H1 (cell line): ENCODE measurements at regions not wholly inside any gene's neighbourhood (a gene's known extent, or its start where the extent isn't known, plus 50 kb on each side); places are given as distances from the start of the nearest gene placed in this dataset.

Experiments
- CTCF ChIA-PET: fragments of 300-600 bp; sonication (Branson Sonifier 250); formaldehyde crosslinking; loops from one replicate; lab custom pipeline; 2021; ENCODE audit not compliant: partially characterized antibody; lab: Charles Lee
- POLR2A ChIA-PET: fragments of 300-600 bp; sonication (Branson Sonifier 250); formaldehyde crosslinking; loops from one replicate; lab custom pipeline; 2021; ENCODE audit warnings: inconsistent platforms; ENCODE audit not compliant: partially characterized antibody; lab: Charles Lee
- DNase-seq, 2 experiments: peaks; one replicate each; pipeline versions ENCODE4 v3.0.0 to v3.0.0-alpha.2; 2010 to 2022; ENCODE audit warnings: low spot score in 2 of 2, low read depth in 1 of 2, mixed read lengths in 1 of 2
- FAIRE-seq: peaks from 2 replicates; lab custom pipeline; 2011; peaks lifted over from hg19 to GRCh38; lab: Jason Lieb, UNC
- H2AFZ ChIP-seq: 2 replicates; pipeline ENCODE4 v1.8.1; 2012; ENCODE audit warnings: low read length, inconsistent platforms
- H2AK5ac ChIP-seq: 2 replicates; pipeline ENCODE4 v1.6.1; 2013; ENCODE audit warnings: low read depth, low read length
- H2BK120ac ChIP-seq: replicated peaks from 2 replicates; pipeline ENCODE3; 2013; ENCODE audit warnings: low read depth, low read length, inconsistent platforms
- H2BK12ac ChIP-seq: 2 replicates; pipeline ENCODE4 v1.6.1; 2013; ENCODE audit warnings: low read depth, low read length
- H2BK15ac ChIP-seq: 2 replicates; pipeline ENCODE4 v1.6.1; 2013; ENCODE audit warnings: low read length
- H2BK20ac ChIP-seq: 2 replicates; pipeline ENCODE4 v1.6.1; 2013; ENCODE audit warnings: low read length
- H2BK5ac ChIP-seq: 2 replicates; pipeline ENCODE4 v1.6.1; 2013; ENCODE audit warnings: low read depth, low read length
- H3K14ac ChIP-seq: 2 replicates; pipeline ENCODE4 v1.6.1; 2013; ENCODE audit warnings: inconsistent platforms; ENCODE audit not compliant: insufficient read length
- H3K18ac ChIP-seq: 2 replicates; pipeline ENCODE4 v1.6.1; 2013; ENCODE audit warnings: low read length; ENCODE audit errors: extremely low read depth
- H3K23ac ChIP-seq: 2 replicates; pipeline ENCODE4 v1.6.1; 2013; ENCODE audit warnings: inconsistent platforms; ENCODE audit not compliant: insufficient read length
- H3K23me2 ChIP-seq: 2 replicates; pipeline ENCODE4 v1.6.1; 2013; ENCODE audit warnings: low read depth, low read length
- H3K27ac ChIP-seq: 2 replicates; pipeline ENCODE4 v1.6.1; 2011; ENCODE audit warnings: low read depth, low read length, inconsistent platforms
- H3K27me3 ChIP-seq, 4 experiments: replicated peaks in 1 of 4; 1 replicate in 1 of 4; 2 replicates in 3 of 4; pipeline versions ENCODE4 v1.6.1 to v1.8.1; 2011 to 2013; ENCODE audit warnings: low read length in 3 of 4, mild to moderate bottlenecking in 3 of 4, inconsistent platforms in 2 of 4, mixed read lengths in 2 of 4, moderate library complexity in 1 of 4; ENCODE audit not compliant: control insufficient read depth in 3 of 4, insufficient read depth in 3 of 4; ENCODE audit errors: extremely low read depth in 1 of 4
- H3K36me3 ChIP-seq, 4 experiments: 2 replicates each; pipeline versions ENCODE4 v1.6.1 to v1.8.1; 2011 to 2013; ENCODE audit warnings: mild to moderate bottlenecking in 4 of 4, low read length in 3 of 4, moderate library complexity in 2 of 4, control low read depth in 1 of 4, inconsistent platforms in 1 of 4; ENCODE audit not compliant: insufficient read depth in 4 of 4, control insufficient read depth in 2 of 4
- H3K4ac ChIP-seq: replicated peaks from 2 replicates; pipeline ENCODE3; 2013; ENCODE audit warnings: low read length, low read depth, mixed read lengths, inconsistent platforms; ENCODE audit not compliant: insufficient read length
- H3K4me1 ChIP-seq, 4 experiments: replicated peaks in 1 of 4; 1 replicate in 1 of 4; 2 replicates in 3 of 4; pipeline versions ENCODE4 v1.6.1 to v1.8.1; 2011 to 2013; ENCODE audit warnings: low read length in 3 of 4, inconsistent platforms in 2 of 4, mixed read lengths in 1 of 4; ENCODE audit not compliant: insufficient read depth in 4 of 4, control insufficient read depth in 3 of 4
- H3K4me2 ChIP-seq, 2 experiments: 2 replicates each; pipeline versions ENCODE4 v1.6.1 to v1.8.1; 2011 to 2013; ENCODE audit warnings: low read depth in 2 of 2, low read length in 2 of 2, control low read depth in 1 of 2, inconsistent platforms in 1 of 2, mild to moderate bottlenecking in 1 of 2; ENCODE audit not compliant: insufficient read depth in 1 of 2
- H3K4me3 ChIP-seq, 4 experiments: fragments of 200-600, 300-600 bp in 1 of 4; sonication (generic), shearing (Covaris generic), sonication (Bioruptor Twin) in 1 of 4; 2 replicates each; pipeline versions ENCODE4 v1.5.1 to v1.8.1; 2011 to 2016; ENCODE audit warnings: low read length in 4 of 4, low read depth in 3 of 4, control low read depth in 2 of 4, inconsistent platforms in 2 of 4, mild to moderate bottlenecking in 2 of 4, mixed read lengths in 1 of 4, moderate library complexity in 1 of 4; ENCODE audit not compliant: insufficient read depth in 2 of 4; ENCODE audit errors: extremely low read depth in 1 of 4
- H3K56ac ChIP-seq: replicated peaks from 2 replicates; pipeline ENCODE3; 2013; ENCODE audit warnings: low read depth, mild to moderate bottlenecking, mixed read lengths, low read length, inconsistent platforms; ENCODE audit not compliant: insufficient read length
- H3K79me1 ChIP-seq: 2 replicates; pipeline ENCODE4 v1.6.1; 2013; ENCODE audit warnings: low read depth, low read length, control low read depth
- H3K79me2 ChIP-seq, 2 experiments: 2 replicates each; pipeline versions ENCODE4 v1.6.1 to v1.8.1; 2012 to 2013; ENCODE audit warnings: low read length in 2 of 2, mild to moderate bottlenecking in 2 of 2, inconsistent platforms in 1 of 2; ENCODE audit not compliant: insufficient read depth in 2 of 2, control insufficient read depth in 1 of 2
- H3K9ac ChIP-seq, 4 experiments: replicated peaks in 1 of 4; 1 replicate in 1 of 4; 2 replicates in 3 of 4; pipeline versions ENCODE4 v1.6.1 to v1.8.1; 2011 to 2013; ENCODE audit warnings: low read depth in 3 of 4, low read length in 3 of 4, control low read depth in 2 of 4, mild to moderate bottlenecking in 2 of 4, moderate library complexity in 2 of 4, inconsistent platforms in 1 of 4; ENCODE audit errors: extremely low read depth in 1 of 4
- H3K9me3 ChIP-seq, 2 experiments: 2 replicates each; pipeline versions ENCODE4 v1.6.1 to v1.8.1; 2012 to 2013; ENCODE audit warnings: mild to moderate bottlenecking in 2 of 2, moderate library complexity in 2 of 2, control low read depth in 1 of 2, inconsistent platforms in 1 of 2, low read depth in 1 of 2, low read length in 1 of 2, mixed read lengths in 1 of 2; ENCODE audit not compliant: insufficient read depth in 2 of 2
- H4K20me1 ChIP-seq, 2 experiments: replicated peaks in 1 of 2; 2 replicates each; pipeline versions ENCODE3 to v1.8.1; 2011 to 2013; ENCODE audit warnings: inconsistent platforms in 2 of 2, low read length in 2 of 2, mild to moderate bottlenecking in 1 of 2; ENCODE audit not compliant: insufficient read depth in 2 of 2, control insufficient read depth in 1 of 2
- H4K5ac ChIP-seq: 2 replicates; pipeline ENCODE4 v1.6.1; 2013; ENCODE audit warnings: low read length, low read depth, mixed read lengths, inconsistent platforms; ENCODE audit not compliant: insufficient read length
- H4K8ac ChIP-seq: 2 replicates; pipeline ENCODE4 v1.8.0; 2013; ENCODE audit warnings: mild to moderate bottlenecking, moderate library complexity, low read length, inconsistent platforms; ENCODE audit not compliant: insufficient read depth; ENCODE audit errors: extremely low read depth
- H4K91ac ChIP-seq: replicated peaks from 2 replicates; pipeline ENCODE3; 2013; ENCODE audit warnings: low read length, mixed read lengths, inconsistent platforms; ENCODE audit not compliant: insufficient read length
- ATF3 ChIP-seq: IDR thresholded peaks from 2 replicates; pipeline ENCODE4 v1.6.1; 2011; ENCODE audit warnings: low read depth, mild to moderate bottlenecking, low read length; ENCODE audit not compliant: insufficient read depth
- BCL11A ChIP-seq, 2 experiments: IDR thresholded peaks; one replicate each; pipeline ENCODE4 v1.6.1; 2011; ENCODE audit warnings: low read depth in 2 of 2, low read length in 2 of 2, mild to moderate bottlenecking in 2 of 2
- CREB1 ChIP-seq: IDR thresholded peaks from 2 replicates; pipeline ENCODE4 v1.6.1; 2012; ENCODE audit warnings: inconsistent platforms
- EP300 ChIP-seq, 2 experiments: IDR thresholded peaks; 1 replicate in 1 of 2; 2 replicates in 1 of 2; pipeline ENCODE4 v1.6.1; 2011 to 2012; ENCODE audit warnings: low read depth in 2 of 2, low read length in 2 of 2, mild to moderate bottlenecking in 2 of 2, borderline replicate concordance in 1 of 2, inconsistent platforms in 1 of 2, moderate library complexity in 1 of 2
- NANOG ChIP-seq: IDR thresholded peaks from 2 replicates; pipeline ENCODE4 v1.6.1; 2011; ENCODE audit warnings: low read length, low read depth, mild to moderate bottlenecking, inconsistent platforms; ENCODE audit not compliant: insufficient read depth, poor library complexity, severe bottlenecking
- RFX5 ChIP-seq: IDR thresholded peaks from 2 replicates; pipeline ENCODE4 v1.6.1; 2011; ENCODE audit warnings: low read depth, low read length, improper control_type of control experiment, borderline replicate concordance
- SP1 ChIP-seq: IDR thresholded peaks from 2 replicates; pipeline ENCODE4 v1.6.1; 2011; ENCODE audit warnings: low read depth, low read length
- SP4 ChIP-seq: IDR thresholded peaks from 2 replicates; pipeline ENCODE4 v1.6.1; 2012; ENCODE audit warnings: low read length, inconsistent platforms
- SUZ12 ChIP-seq: fragments of 200-600 bp; sonication (generic); IDR thresholded peaks from 2 replicates; pipeline ENCODE4 v1.6.1; 2012; ENCODE audit warnings: mild to moderate bottlenecking, inconsistent platforms, low read length, moderate library complexity, mixed read lengths
- TAF1 ChIP-seq: IDR thresholded peaks from 2 replicates; pipeline ENCODE4 v1.6.1; 2011; ENCODE audit warnings: mild to moderate bottlenecking, low read depth, low read length
- TCF12 ChIP-seq: IDR thresholded peaks from 2 replicates; pipeline ENCODE4 v1.6.1; 2011; ENCODE audit warnings: low read depth, mild to moderate bottlenecking, low read length
- YY1 ChIP-seq: IDR thresholded peaks from 2 replicates; pipeline ENCODE4 v1.6.1; 2011; ENCODE audit warnings: low read depth, mild to moderate bottlenecking, low read length
- WGBS, 2 experiments: shearing (Covaris generic) in 1 of 2; methylation state at CpG; one replicate each; pipeline versions ENCODE4 v1.1.6 to v1.1.7; 2013 to 2015; ENCODE audit warnings: low lambda C conversion rate in 2 of 2, mixed read lengths in 2 of 2, inconsistent platforms in 1 of 2, low coverage in 1 of 2, missing lambda C conversion rate in 1 of 2; ENCODE audit not compliant: insufficient replicate concordance in 2 of 2, insufficient coverage in 1 of 2, insufficient read length in 1 of 2; ENCODE audit errors: extremely low coverage in 1 of 2, missing lambda C conversion rate in 1 of 2; 5-methylcytosine and 5-hydroxymethylcytosine counted together

- CTCF ChIA-PET = no interaction called here
- no peak overlapping the region for H3K4me2 ChIP-seq
- no peak overlapping the region for H3K56ac ChIP-seq
Measured at GRCh38 chr18:75545189-75545588, 117.7 kb upstream of the SMIM21 start.

More at GRCh38 chr18:75545189-75545588, 117.7 kb upstream of the SMIM21 start:
- Histone ChIP-seq H3K23me2 (no peaks in the 10 kb centered on the region), H3K23ac (no peak overlapping the region), H2BK5ac (no peak overlapping the region), H4K8ac (no peak overlapping the region), H2AK5ac (no peak overlapping the region), H3K79me2 (no peaks in the 10 kb centered on the region), H3K4ac (no peak overlapping the region), H3K18ac (no peak overlapping the region), H3K27ac (no peak overlapping the region), H4K91ac (no peak overlapping the region), H3K14ac (no peak overlapping the region), H3K27me3 (no peaks in the 10 kb centered on the region), H2BK15ac (no peak overlapping the region), H4K5ac (no peak overlapping the region), H2BK120ac (no peak overlapping the region), H3K9me3 (no peaks in the 10 kb centered on the region; a peak in 1 of 4 replicates), H3K36me3 (no peaks in the 10 kb centered on the region), H4K20me1 (no peaks in the 10 kb centered on the region), H3K9ac (no peak overlapping the region), H3K4me3 (no peak overlapping the region), H2BK12ac (no peak overlapping the region), H2AFZ (no peak overlapping the region), H3K4me1 (no peaks in the 10 kb centered on the region), H3K79me1 (no peaks in the 10 kb centered on the region), H2BK20ac (no peak overlapping the region)
- TF ChIP-seq NANOG (no peak), TAF1 (no peak), CREB1 (no peak), RFX5 (no peak), SUZ12 (no peak), BCL11A (IDR thresholded peaks at IDR 0.05; ENCODE audit: low read depth in 2 of 2, low read length in 2 of 2) (no peak), ATF3 (no peak), SP4 (no peak), TCF12 (no peak), SP1 (no peak), YY1 (no peak), EP300 (IDR thresholded peaks at IDR 0.05; ENCODE audit: borderline replicate concordance in 1 of 2, low read depth in 2 of 2, low read length in 2 of 2) (no peak)
- FAIRE-seq (no peak), DNase-seq (no peak)
- POLR2A ChIA-PET = no interaction called here
- WGBS, 2 experiments = 92% methylated on average over 6 of the region's 6 CpGs; no CpG with 5 or more reads in 1 of the 2 experiments
